ENCODE measurements at regions not wholly inside any gene's neighbourhood (a gene's known extent, or its start where the extent isn't known, plus 50 kb on each side); places are given as distances from the start of the nearest gene placed in this dataset.

- TF ChIP-seq CTCF (IDR thresholded peaks at IDR 0.05; ENCODE audit: extremely low read depth in 1 of 2, insufficient read depth in 1 of 2, low read depth in 1 of 2, low read length in 2 of 2) (no peak), POLR2AphosphoS5 (IDR thresholded peaks at IDR 0.05; ENCODE audit: insufficient read depth, low read depth, low read length) (no peak), MAX (IDR thresholded peaks at IDR 0.05; ENCODE audit: insufficient read depth, insufficient read length) (no peak)
These were observed 137.1 kb upstream of the ADAMTS19 start for GRCh38 chr5:129322968-129323367.
